Caco-2 (cell line): ENCODE measurements at regions not wholly inside any gene's neighbourhood (a gene's known extent, or its start where the extent isn't known, plus 50 kb on each side); places are given as distances from the start of the nearest gene placed in this dataset.
"Not testable (repeated sequence)": the region's sequence is repeated elsewhere in the genome, so short reads cannot be mapped to it uniquely, and the experiment has no call there.

Experiments
- BruUV-seq: library from RNA; stranded (reverse); fragments of 400-500 nt; replicated peaks from 2 replicates; lab custom pipeline; 2021; lab: Mats Ljungman, UMichigan
- CTCF ChIA-PET: fragments of 300-600 bp; sonication (Branson Sonifier 250); formaldehyde crosslinking; loops from one replicate; lab custom pipeline; 2022; ENCODE audit warnings: antibody characterized with exemption; lab: Charles Lee
- POLR2A ChIA-PET: fragments of 300-600 bp; sonication (Branson Sonifier 250); formaldehyde crosslinking; loops from one replicate; lab custom pipeline; 2022; ENCODE audit warnings: antibody characterized with exemption; lab: Charles Lee
- DNase-seq, 2 experiments: peaks; one replicate each; pipeline versions ENCODE4 v3.0.0 to v3.0.0-alpha.2; 2020 to 2022
- H3K27me3 ChIP-seq: replicated peaks from 2 replicates; pipeline ENCODE4 v1.6.0; 2011; ENCODE audit warnings: low read length; ENCODE audit not compliant: control insufficient read depth, insufficient read depth
- H3K36me3 ChIP-seq: 2 replicates; pipeline ENCODE4 v1.5.1; 2011; ENCODE audit warnings: low read length; ENCODE audit not compliant: control insufficient read depth, insufficient read depth
- H3K4me1 ChIP-seq: fragments of 250-450 bp; sonication (Bioruptor Pico); 2 replicates; pipeline ENCODE4 v1.5.1; 2020; ENCODE audit warnings: mild to moderate bottlenecking
- H3K4me3 ChIP-seq: 2 replicates; pipeline ENCODE4 v1.5.1; 2011; ENCODE audit warnings: low read depth, mild to moderate bottlenecking, control low read depth, low read length
- H3K9me3 ChIP-seq: fragments of 250-450 bp; sonication (Bioruptor Pico); 2 replicates; pipeline ENCODE4 v1.5.1; 2020; ENCODE audit warnings: mild to moderate bottlenecking, moderate library complexity
- H3K27ac Mint-ChIP-seq: one replicate; pipeline ENCODE4 v1.8.0; 2022; ENCODE audit warnings: mixed read lengths; ENCODE audit not compliant: unreplicated experiment
- H3K27me3 Mint-ChIP-seq: one replicate; pipeline ENCODE4 v1.8.0; 2022; ENCODE audit warnings: mixed read lengths; ENCODE audit not compliant: insufficient read depth, unreplicated experiment
- H3K36me3 Mint-ChIP-seq: one replicate; pipeline ENCODE4 v1.8.0; 2022; ENCODE audit warnings: mild to moderate bottlenecking, mixed read lengths; ENCODE audit not compliant: insufficient read depth, unreplicated experiment
- H3K4me1 Mint-ChIP-seq: one replicate; pipeline ENCODE4 v1.8.0; 2022; ENCODE audit warnings: low read depth, mixed read lengths; ENCODE audit not compliant: unreplicated experiment
- H3K4me3 Mint-ChIP-seq: one replicate; pipeline ENCODE4 v1.8.0; 2022; ENCODE audit warnings: mild to moderate bottlenecking, moderate library complexity, mixed read lengths; ENCODE audit not compliant: unreplicated experiment
- H3K9me3 Mint-ChIP-seq: one replicate; pipeline ENCODE4 v1.8.0; 2022; ENCODE audit warnings: mixed read lengths; ENCODE audit not compliant: unreplicated experiment
- intact Hi-C: fragments of 100-400 bp; cut with micrococcal nuclease; formaldehyde crosslinking; loops from one replicate; pipeline ENCODE4 v1.10.0; 2022; ENCODE audit not compliant: unreplicated experiment
- TF ChIP-seq, protein P1 (sequence below), 2 experiments: fragments of 200-600 bp in 1 of 2; IDR thresholded peaks; 1 replicate in 1 of 2; 2 replicates in 1 of 2; pipeline versions ENCODE4 v1.5.1 to v1.8.0; 2011 to 2022; ENCODE audit warnings: antibody characterized with exemption in 1 of 2, control low read depth in 1 of 2, inconsistent platforms in 1 of 2, low read depth in 1 of 2, low read length in 1 of 2, mild to moderate bottlenecking in 1 of 2, moderate library complexity in 1 of 2; ENCODE audit not compliant: insufficient read depth in 1 of 2, severe bottlenecking in 1 of 2, unreplicated experiment in 1 of 2

GRCh38 chr4:125796138-125796537, 481.4 kb downstream of the FAT4 start:
- BruUV-seq, result no TSS peak
- Mint-ChIP-seq H3K4me3 (no peak overlapping the region), H3K27ac (no peak overlapping the region), H3K36me3 (no peaks in the 10 kb centered on the region), H3K27me3 (peaks cover 3% of the 10 kb centered on the region), H3K4me1 (no peaks in the 10 kb centered on the region), H3K9me3 (no peaks in the 10 kb centered on the region)
- H3K9me3 ChIP-seq, result no peaks in the 10 kb centered on the region
- H3K4me3 ChIP-seq, result no peak overlapping the region
- DNase-seq, result no peak
- no peaks in the 10 kb centered on the region for H3K4me1 ChIP-seq
- intact Hi-C loops, result no loop called here
- TF ChIP-seq, protein P1, sequence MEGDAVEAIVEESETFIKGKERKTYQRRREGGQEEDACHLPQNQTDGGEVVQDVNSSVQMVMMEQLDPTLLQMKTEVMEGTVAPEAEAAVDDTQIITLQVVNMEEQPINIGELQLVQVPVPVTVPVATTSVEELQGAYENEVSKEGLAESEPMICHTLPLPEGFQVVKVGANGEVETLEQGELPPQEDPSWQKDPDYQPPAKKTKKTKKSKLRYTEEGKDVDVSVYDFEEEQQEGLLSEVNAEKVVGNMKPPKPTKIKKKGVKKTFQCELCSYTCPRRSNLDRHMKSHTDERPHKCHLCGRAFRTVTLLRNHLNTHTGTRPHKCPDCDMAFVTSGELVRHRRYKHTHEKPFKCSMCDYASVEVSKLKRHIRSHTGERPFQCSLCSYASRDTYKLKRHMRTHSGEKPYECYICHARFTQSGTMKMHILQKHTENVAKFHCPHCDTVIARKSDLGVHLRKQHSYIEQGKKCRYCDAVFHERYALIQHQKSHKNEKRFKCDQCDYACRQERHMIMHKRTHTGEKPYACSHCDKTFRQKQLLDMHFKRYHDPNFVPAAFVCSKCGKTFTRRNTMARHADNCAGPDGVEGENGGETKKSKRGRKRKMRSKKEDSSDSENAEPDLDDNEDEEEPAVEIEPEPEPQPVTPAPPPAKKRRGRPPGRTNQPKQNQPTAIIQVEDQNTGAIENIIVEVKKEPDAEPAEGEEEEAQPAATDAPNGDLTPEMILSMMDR (IDR thresholded peaks at IDR 0.05; ENCODE audit: insufficient read depth in 1 of 2, low read depth in 1 of 2, low read length in 1 of 2, severe bottlenecking in 1 of 2, unreplicated experiment in 1 of 2), result no peak
- ChIA-PET POLR2A (no interaction called here), CTCF (no interaction called here)
- H3K36me3 ChIP-seq, result no peaks in the 10 kb centered on the region
- no peaks in the 10 kb centered on the region for H3K27me3 ChIP-seq

GRCh38 chr4:125797621-125798020, 482.9 kb downstream of the FAT4 start:
- H3K4me3 Mint-ChIP-seq, H3K4me1 Mint-ChIP-seq, H3K27me3 ChIP-seq, H3K36me3 Mint-ChIP-seq, H3K36me3 ChIP-seq, POLR2A ChIA-PET, H3K9me3 Mint-ChIP-seq, H3K4me3 ChIP-seq, BruUV-seq, H3K4me1 ChIP-seq, intact Hi-C loops, H3K9me3 ChIP-seq, CTCF ChIA-PET, H3K27ac Mint-ChIP-seq, H3K27me3 Mint-ChIP-seq, DNase-seq: not testable (repeated sequence)

DNA sequence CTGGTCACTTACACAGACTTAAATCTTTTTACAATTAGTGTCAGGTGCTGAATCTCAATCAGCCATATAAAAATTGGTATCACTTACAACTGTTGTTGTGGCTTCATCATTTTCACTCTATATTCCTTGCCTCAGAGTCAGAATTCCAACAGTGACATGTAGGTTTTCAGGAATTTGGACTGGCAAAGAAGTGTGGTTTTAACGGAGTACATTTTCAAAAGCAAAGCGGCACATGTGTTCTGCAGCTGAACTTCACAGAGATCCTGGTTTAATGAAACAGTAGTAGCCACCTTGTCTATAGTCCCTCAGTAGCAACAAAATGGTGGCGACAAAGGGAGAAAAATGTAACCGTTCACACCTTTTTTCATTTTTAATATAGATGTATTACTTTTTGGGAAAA, 486.6 kb downstream of the FAT4 start:
- H3K27ac Mint-ChIP-seq, result no peak overlapping the region
- no peaks in the 10 kb centered on the region for H3K36me3 ChIP-seq
- no peaks in the 10 kb centered on the region for H3K36me3 Mint-ChIP-seq
- H3K4me1 ChIP-seq, result no peaks in the 10 kb centered on the region
- H3K4me3 Mint-ChIP-seq, result no peak overlapping the region
- no TSS peak for BruUV-seq
- no peaks in the 10 kb centered on the region for H3K9me3 Mint-ChIP-seq
- DNase-seq, result no peak
- H3K27me3 Mint-ChIP-seq, result no peaks in the 10 kb centered on the region
- POLR2A ChIA-PET, result no interaction called here
- no peaks in the 10 kb centered on the region for H3K4me1 Mint-ChIP-seq
- TF ChIP-seq, protein P1 (IDR thresholded peaks at IDR 0.05; ENCODE audit: insufficient read depth in 1 of 2, low read depth in 1 of 2, low read length in 1 of 2, severe bottlenecking in 1 of 2, unreplicated experiment in 1 of 2), result no peak
- H3K9me3 ChIP-seq, result no peaks in the 10 kb centered on the region
- CTCF ChIA-PET, result no interaction called here
- H3K4me3 ChIP-seq, result no peak overlapping the region
- H3K27me3 ChIP-seq, result no peaks in the 10 kb centered on the region
- intact Hi-C loops, result no loop called here

DNA sequence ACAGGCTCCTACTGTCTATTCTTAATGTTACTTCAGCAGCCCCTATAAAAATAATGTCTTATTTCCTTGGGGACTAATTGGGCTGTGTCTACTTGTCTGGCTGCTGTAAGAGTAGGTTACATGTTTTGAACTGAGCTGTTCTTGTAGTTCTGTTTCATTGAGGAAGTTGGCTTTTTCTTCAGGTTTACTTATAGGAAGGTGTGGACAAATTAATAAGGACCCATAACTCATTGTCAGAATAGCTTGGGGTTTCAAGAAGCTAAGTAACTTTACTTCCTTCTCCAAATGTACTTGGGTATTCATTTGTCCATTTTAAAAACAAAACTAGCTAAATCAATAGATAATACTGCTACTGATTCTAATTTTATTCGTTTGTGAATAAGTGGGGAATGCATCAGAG, 487.2 kb downstream of the FAT4 start:
- no peaks in the 10 kb centered on the region for H3K36me3 ChIP-seq
- no peaks in the 10 kb centered on the region for H3K9me3 ChIP-seq
- intact Hi-C loops, result no loop called here
- CTCF ChIA-PET, result no interaction called here
- no peaks in the 10 kb centered on the region for H3K9me3 Mint-ChIP-seq
- H3K4me3 ChIP-seq, result no peak overlapping the region
- POLR2A ChIA-PET, result no interaction called here
- TF ChIP-seq, protein P1 (IDR thresholded peaks at IDR 0.05; ENCODE audit: insufficient read depth in 1 of 2, low read depth in 1 of 2, low read length in 1 of 2, severe bottlenecking in 1 of 2, unreplicated experiment in 1 of 2), result no peak
- no peak overlapping the region for H3K27ac Mint-ChIP-seq
- H3K4me1 Mint-ChIP-seq, result no peaks in the 10 kb centered on the region
- no peak for DNase-seq
- no peaks in the 10 kb centered on the region for H3K36me3 Mint-ChIP-seq
- H3K27me3 Mint-ChIP-seq, result no peaks in the 10 kb centered on the region
- BruUV-seq, result no TSS peak
- no peaks in the 10 kb centered on the region for H3K27me3 ChIP-seq
- no peaks in the 10 kb centered on the region for H3K4me1 ChIP-seq
- H3K4me3 Mint-ChIP-seq, result no peak overlapping the region
